Thyroid gland (tissue), 4 donors: ENCODE measurements at regions not wholly inside any gene's neighbourhood (a gene's known extent, or its start where the extent isn't known, plus 50 kb on each side); places are given as distances from the start of the nearest gene placed in this dataset.

Source experiments
- POLR2A ChIP-seq, 2 donors: fragments of 450-650 bp; IDR thresholded peaks; one replicate each; pipeline ENCODE4 v1.6.1; 2017; ENCODE audit warnings: antibody characterized with exemption in 2 of 2, mild to moderate bottlenecking in 2 of 2, moderate library complexity in 1 of 2
- TF ChIP-seq, protein P1 (sequence below), 6 experiments: fragments of 200-600 bp in 3 of 6; fragments of 450-650 bp in 3 of 6; sonication (generic) in 3 of 6; IDR thresholded peaks; one replicate each; pipeline ENCODE4 v1.5.1; 2016 to 2019; ENCODE audit warnings: antibody characterized with exemption in 6 of 6, mild to moderate bottlenecking in 2 of 6, inconsistent platforms in 1 of 6, moderate library complexity in 1 of 6

DNA sequence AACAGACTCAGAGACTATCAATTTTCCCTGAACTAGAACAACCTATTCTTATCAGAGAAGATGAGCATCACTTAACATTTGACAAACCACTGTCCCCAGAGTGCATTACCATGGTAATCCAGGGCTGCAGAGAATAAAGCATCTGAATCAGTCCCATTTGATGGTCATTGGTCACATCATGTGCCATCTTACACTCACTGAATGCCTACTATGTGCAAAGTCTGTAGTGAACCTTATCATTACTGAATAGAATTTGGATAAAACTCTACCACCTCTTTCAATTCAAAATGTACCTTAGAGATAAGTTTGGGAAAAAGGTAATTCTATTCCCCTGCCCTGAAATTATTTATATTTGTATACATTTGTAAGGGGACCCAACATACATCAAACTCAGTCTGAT, 156.4 kb upstream of the TRPC7 start:
- TF ChIP-seq, protein P1, sequence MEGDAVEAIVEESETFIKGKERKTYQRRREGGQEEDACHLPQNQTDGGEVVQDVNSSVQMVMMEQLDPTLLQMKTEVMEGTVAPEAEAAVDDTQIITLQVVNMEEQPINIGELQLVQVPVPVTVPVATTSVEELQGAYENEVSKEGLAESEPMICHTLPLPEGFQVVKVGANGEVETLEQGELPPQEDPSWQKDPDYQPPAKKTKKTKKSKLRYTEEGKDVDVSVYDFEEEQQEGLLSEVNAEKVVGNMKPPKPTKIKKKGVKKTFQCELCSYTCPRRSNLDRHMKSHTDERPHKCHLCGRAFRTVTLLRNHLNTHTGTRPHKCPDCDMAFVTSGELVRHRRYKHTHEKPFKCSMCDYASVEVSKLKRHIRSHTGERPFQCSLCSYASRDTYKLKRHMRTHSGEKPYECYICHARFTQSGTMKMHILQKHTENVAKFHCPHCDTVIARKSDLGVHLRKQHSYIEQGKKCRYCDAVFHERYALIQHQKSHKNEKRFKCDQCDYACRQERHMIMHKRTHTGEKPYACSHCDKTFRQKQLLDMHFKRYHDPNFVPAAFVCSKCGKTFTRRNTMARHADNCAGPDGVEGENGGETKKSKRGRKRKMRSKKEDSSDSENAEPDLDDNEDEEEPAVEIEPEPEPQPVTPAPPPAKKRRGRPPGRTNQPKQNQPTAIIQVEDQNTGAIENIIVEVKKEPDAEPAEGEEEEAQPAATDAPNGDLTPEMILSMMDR (IDR thresholded peaks at IDR 0.05): no peak
- no peak for TF ChIP-seq POLR2A (IDR thresholded peaks at IDR 0.05)
